Progenitor cell of endocrine pancreas (in vitro differentiated cells): ENCODE measurements at regions not wholly inside any gene's neighbourhood (a gene's known extent, or its start where the extent isn't known, plus 50 kb on each side); places are given as distances from the start of the nearest gene placed in this dataset.

Source experiments
- DNase-seq: peaks from one replicate; pipeline ENCODE4 v3.0.0; 2021; ENCODE audit warnings: low spot score; ENCODE audit not compliant: unreplicated experiment
- H3K27ac Mint-ChIP-seq: 2 replicates; pipeline ENCODE4 v1.8.0; 2021; ENCODE audit warnings: mild to moderate bottlenecking, moderate library complexity, mixed read lengths
- H3K27me3 Mint-ChIP-seq: 2 replicates; pipeline ENCODE4 v1.8.0; 2021; ENCODE audit warnings: mixed read lengths
- H3K36me3 Mint-ChIP-seq: 2 replicates; pipeline ENCODE4 v1.8.0; 2022; ENCODE audit warnings: mixed read lengths; ENCODE audit not compliant: insufficient read depth
- H3K4me1 Mint-ChIP-seq: 2 replicates; pipeline ENCODE4 v1.8.0; 2021; ENCODE audit warnings: low read depth, mixed read lengths
- H3K4me3 Mint-ChIP-seq: 2 replicates; pipeline ENCODE4 v1.8.0; 2021; ENCODE audit warnings: low read depth, mild to moderate bottlenecking, moderate library complexity, mixed read lengths
- H3K9me3 Mint-ChIP-seq: 2 replicates; pipeline ENCODE4 v1.8.0; 2021; ENCODE audit warnings: low read depth, mixed read lengths
- CTCF ChIP-seq: fragments of 200-600 bp; sonication (generic); IDR thresholded peaks from one replicate; pipeline ENCODE4 v1.5.0; 2021; ENCODE audit warnings: antibody characterized with exemption, mild to moderate bottlenecking; ENCODE audit not compliant: unreplicated experiment

DNA sequence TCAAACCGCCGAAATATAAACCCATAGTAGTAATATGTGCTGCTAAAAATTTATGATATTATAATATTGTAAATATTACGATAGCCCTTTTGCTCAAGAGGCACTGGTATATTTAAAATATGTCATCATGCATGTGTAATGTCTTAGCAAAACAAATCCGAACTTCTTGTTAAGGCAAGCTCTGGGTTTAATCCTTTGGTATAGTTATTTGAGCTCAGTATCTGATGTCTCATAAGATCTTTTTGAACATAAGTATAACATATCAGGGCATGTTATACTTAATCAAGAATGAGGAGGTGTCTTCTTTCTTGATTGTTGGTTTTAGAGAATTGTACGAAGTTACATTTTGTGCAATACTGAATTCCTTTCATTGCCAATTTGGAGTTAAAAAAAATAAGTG lies 154.1 kb upstream of the CBLB start:
- Mint-ChIP-seq H3K36me3 (no peaks in the 10 kb centered on the region), H3K4me3 (no peak overlapping the region), H3K27ac (no peak overlapping the region), H3K4me1 (no peaks in the 10 kb centered on the region), H3K27me3 (no peaks in the 10 kb centered on the region), H3K9me3 (no peaks in the 10 kb centered on the region)
- no peak for DNase-seq
- TF ChIP-seq CTCF, result no peak

DNA sequence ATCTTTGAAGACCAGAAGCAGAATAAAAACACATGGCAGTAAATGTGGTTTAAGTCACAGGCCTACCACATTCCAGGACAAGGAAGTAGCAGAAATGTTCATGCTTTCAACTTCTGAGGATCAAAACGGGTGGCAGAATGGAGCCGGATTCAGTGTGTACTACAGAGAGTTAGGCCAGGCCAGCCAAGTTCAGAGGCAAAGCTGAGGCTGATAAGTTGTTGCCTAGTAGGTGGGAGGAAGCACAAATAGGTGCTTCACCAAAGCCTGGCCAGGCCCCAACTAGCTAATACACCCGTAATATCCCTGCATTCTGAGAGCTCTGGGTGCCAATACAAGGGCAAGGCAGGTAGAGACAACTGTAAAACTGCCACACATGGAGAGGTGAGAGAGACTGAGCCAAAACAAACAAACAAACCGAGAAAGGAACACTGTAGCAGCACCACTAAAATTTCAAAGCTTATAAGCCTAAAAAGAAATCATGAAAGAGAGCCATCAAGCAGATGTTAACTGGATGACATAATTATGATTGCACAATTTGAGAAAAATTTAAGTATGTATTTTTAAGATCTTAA lies 156.4 kb upstream of the CBLB start:
- Mint-ChIP-seq H3K4me3 (no peak overlapping the region), H3K27ac (no peak overlapping the region), H3K4me1 (no peaks in the 10 kb centered on the region), H3K9me3 (no peaks in the 10 kb centered on the region), H3K27me3 (no peaks in the 10 kb centered on the region), H3K36me3 (no peaks in the 10 kb centered on the region)
- no peak for DNase-seq
- no peak for TF ChIP-seq CTCF

- Mint-ChIP-seq H3K27me3 (peaks cover 13% of the 10 kb centered on the region), H3K4me3 (no peak overlapping the region)
Measured at GRCh38 chr3:106029954-106030626, 161.3 kb upstream of the CBLB start.

DNA sequence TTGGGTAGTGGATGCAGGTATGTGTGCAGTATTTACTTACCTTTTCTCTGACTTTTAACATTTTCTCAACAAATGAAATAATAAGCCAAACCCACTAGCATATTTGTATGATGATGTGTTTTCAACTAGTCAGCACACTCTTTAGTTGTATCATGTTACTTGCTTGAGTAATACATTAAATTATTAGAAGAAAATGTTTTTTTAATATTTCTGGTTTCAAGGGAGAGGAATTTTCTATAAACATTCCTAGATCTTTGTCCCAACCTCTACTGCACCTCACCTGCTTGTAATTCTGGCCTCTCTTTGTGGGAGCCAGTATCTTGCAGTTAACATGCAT lies 161.8 kb upstream of the CBLB start:
- Mint-ChIP-seq H3K4me3 (no peak overlapping the region), H3K9me3 (no peaks in the 10 kb centered on the region), H3K4me1 (peaks cover 1% of the 10 kb centered on the region), H3K36me3 (no peaks in the 10 kb centered on the region), H3K27ac (no peak overlapping the region), H3K27me3 (peaks cover 13% of the 10 kb centered on the region)
- no peak for TF ChIP-seq CTCF
- no peak for DNase-seq

More at GRCh38 chr3:106029954-106030626, 161.3 kb upstream of the CBLB start:
- H3K27ac Mint-ChIP-seq, result no peak overlapping the region
- H3K4me1 Mint-ChIP-seq, result peaks cover 1% of the 10 kb centered on the region
- DNase-seq, result no peak
- TF ChIP-seq CTCF, result no peak
- H3K9me3 Mint-ChIP-seq, result no peaks in the 10 kb centered on the region
- H3K36me3 Mint-ChIP-seq, result no peaks in the 10 kb centered on the region

- H3K27me3 Mint-ChIP-seq, result peaks cover 13% of the 10 kb centered on the region
- H3K9me3 Mint-ChIP-seq, result no peaks in the 10 kb centered on the region
- no peak overlapping the region for H3K4me3 Mint-ChIP-seq
- DNase-seq, result no peak
- H3K27ac Mint-ChIP-seq, result no peak overlapping the region
- peaks cover 4% of the 10 kb centered on the region for H3K4me1 Mint-ChIP-seq
- no peak for TF ChIP-seq CTCF
- no peaks in the 10 kb centered on the region for H3K36me3 Mint-ChIP-seq
Measured at GRCh38 chr3:106032479-106032878, 163.7 kb upstream of the CBLB start.
